Ishikawa (cell line): ENCODE measurements at regions not wholly inside any gene's neighbourhood (a gene's known extent, or its start where the extent isn't known, plus 50 kb on each side); places are given as distances from the start of the nearest gene placed in this dataset.

ENCODE experiments used
- CEBPB ChIP-seq: IDR thresholded peaks from 2 replicates; pipeline ENCODE4 v1.6.1; 2012
- CREB1 ChIP-seq: IDR thresholded peaks from 2 replicates; pipeline ENCODE4 v1.6.1; 2012; ENCODE audit warnings: low read depth
- EGR1 ChIP-seq: IDR thresholded peaks from 2 replicates; pipeline ENCODE4 v1.6.1; 2012
- EP300 ChIP-seq: IDR thresholded peaks from 2 replicates; pipeline ENCODE4 v1.6.1; 2012; ENCODE audit warnings: borderline replicate concordance
- FOXM1 ChIP-seq: IDR thresholded peaks from 2 replicates; pipeline ENCODE4 v1.6.1; 2012; ENCODE audit warnings: low read depth, borderline replicate concordance
- MAX ChIP-seq: IDR thresholded peaks from 2 replicates; pipeline ENCODE4 v1.6.1; 2012
- NFIC ChIP-seq: IDR thresholded peaks from 2 replicates; pipeline ENCODE4 v1.6.1; 2012
- RAD21 ChIP-seq: IDR thresholded peaks from 2 replicates; pipeline ENCODE4 v1.6.1; 2012; ENCODE audit warnings: low read depth
- REST ChIP-seq: IDR thresholded peaks from 2 replicates; pipeline ENCODE4 v1.6.1; 2012; ENCODE audit warnings: low read depth, mild to moderate bottlenecking
- TAF1 ChIP-seq: IDR thresholded peaks from 2 replicates; pipeline ENCODE4 v1.6.1; 2012; ENCODE audit warnings: low read depth, mild to moderate bottlenecking
- TCF12 ChIP-seq: IDR thresholded peaks from 2 replicates; pipeline ENCODE4 v1.6.1; 2012; ENCODE audit warnings: low read depth
- TEAD4 ChIP-seq: IDR thresholded peaks from 2 replicates; pipeline ENCODE4 v1.6.1; 2012
- USF1 ChIP-seq: IDR thresholded peaks from 2 replicates; pipeline ENCODE4 v1.6.1; 2012
- YY1 ChIP-seq: IDR thresholded peaks from 2 replicates; pipeline ENCODE4 v1.6.1; 2012; ENCODE audit warnings: low read depth
- ZBTB7A ChIP-seq: IDR thresholded peaks from 2 replicates; pipeline ENCODE4 v1.6.1; 2012; ENCODE audit warnings: low read depth

GRCh38 chr12:130076752-130077151 is 85.5 kb upstream of the FZD10 start:
- no peak for TF ChIP-seq FOXM1
- no peak for TF ChIP-seq NFIC
- no peak for TF ChIP-seq EP300
- no peak for TF ChIP-seq TEAD4
- no peak for TF ChIP-seq TCF12
- no peak for TF ChIP-seq REST
- TF ChIP-seq MAX, result no peak
- TF ChIP-seq CEBPB, result no peak
- no peak for TF ChIP-seq RAD21
- no peak for TF ChIP-seq YY1
- TF ChIP-seq EGR1, result no peak
- no peak for TF ChIP-seq USF1
- no peak for TF ChIP-seq ZBTB7A
- no peak for TF ChIP-seq TAF1

- no peak for TF ChIP-seq TEAD4
- TF ChIP-seq FOXM1, result no peak
- TF ChIP-seq USF1, result no peak
- no peak for TF ChIP-seq ZBTB7A
- TF ChIP-seq YY1, result no peak
- TF ChIP-seq REST, result no peak
- no peak for TF ChIP-seq EP300
- TF ChIP-seq TCF12, result no peak
- TF ChIP-seq MAX, result no peak
- no peak for TF ChIP-seq RAD21
- TF ChIP-seq TAF1, result no peak
- TF ChIP-seq EGR1, result no peak
- TF ChIP-seq NFIC, result no peak
- TF ChIP-seq CREB1, result no peak
Observed at GRCh38 chr12:130078852-130079251, 83.4 kb upstream of the FZD10 start.

GRCh38 chr12:130079279-130079678 is 83.0 kb upstream of the FZD10 start:
- TF ChIP-seq EP300 (no peak), NFIC (no peak), MAX (no peak), TAF1 (no peak), YY1 (no peak), TEAD4 (no peak), RAD21 (no peak), USF1 (no peak), ZBTB7A (no peak), REST (no peak), CEBPB (no peak), EGR1 (no peak), TCF12 (no peak)

GRCh38 chr12:130080205-130080604 is 82.1 kb upstream of the FZD10 start:
- no peak for TF ChIP-seq EP300
- no peak for TF ChIP-seq REST
- no peak for TF ChIP-seq NFIC
- no peak for TF ChIP-seq FOXM1
- TF ChIP-seq CREB1, result no peak
- no peak for TF ChIP-seq CEBPB
- no peak for TF ChIP-seq ZBTB7A
- no peak for TF ChIP-seq RAD21
- TF ChIP-seq YY1, result no peak
- TF ChIP-seq MAX, result no peak
